Panc1 (cell line): ENCODE measurements at regions not wholly inside any gene's neighbourhood (a gene's known extent, or its start where the extent isn't known, plus 50 kb on each side); places are given as distances from the start of the nearest gene placed in this dataset.
"Not testable (repeated sequence)": the region's sequence is repeated elsewhere in the genome, so short reads cannot be mapped to it uniquely, and the experiment has no call there.

Experiments
- ATAC-seq: fragments of 200-7000 bp; cut with Tn5 transposase; 2 replicates; pipeline ENCODE4 v1.9.1; 2020; ENCODE audit warnings: mild to moderate bottlenecking, moderate library complexity
- BruUV-seq: library from RNA; stranded (reverse); fragments of 400-500 nt; replicated peaks from 2 replicates; lab custom pipeline; 2021; lab: Mats Ljungman, UMichigan
- CTCF ChIA-PET: fragments of 300-600 bp; sonication (Branson Sonifier 250); formaldehyde crosslinking; loops from one replicate; lab custom pipeline; 2022; ENCODE audit warnings: antibody characterized with exemption; lab: Charles Lee
- POLR2A ChIA-PET: fragments of 300-600 bp; sonication (Branson Sonifier 250); formaldehyde crosslinking; loops from one replicate; lab custom pipeline; 2022; ENCODE audit warnings: antibody characterized with exemption; lab: Charles Lee
- DNase-seq: peaks from one replicate; pipeline ENCODE4 v3.0.0-alpha.2; 2010; ENCODE audit warnings: low read depth, low spot score
- H3K27ac ChIP-seq: 2 replicates; pipeline ENCODE4 v1.5.1; 2011; ENCODE audit warnings: mild to moderate bottlenecking, low read length, inconsistent platforms
- H3K27me3 ChIP-seq: fragments of 200-500 bp; sonication (Bioruptor generic); 2 replicates; pipeline ENCODE4 v1.6.0; 2014; ENCODE audit warnings: low read length, inconsistent platforms; ENCODE audit not compliant: control insufficient read depth, insufficient read depth
- H3K36me3 ChIP-seq: fragments of 200-500 bp; sonication (Bioruptor generic); 2 replicates; pipeline ENCODE4 v1.5.1; 2014; ENCODE audit warnings: inconsistent platforms, mild to moderate bottlenecking, low read length, moderate library complexity; ENCODE audit not compliant: control insufficient read depth, insufficient read depth
- H3K4me1 ChIP-seq: 2 replicates; pipeline ENCODE4 v1.5.1; 2011; ENCODE audit warnings: inconsistent platforms, mild to moderate bottlenecking, low read length, moderate library complexity; ENCODE audit not compliant: control insufficient read depth, insufficient read depth
- H3K4me3 ChIP-seq, 2 experiments: 2 replicates each; pipeline ENCODE4 v1.5.1; 2011 to 2012; ENCODE audit warnings: low read depth in 2 of 2, low read length in 2 of 2, mild to moderate bottlenecking in 2 of 2, inconsistent platforms in 1 of 2, moderate library complexity in 1 of 2
- H3K9me3 ChIP-seq: fragments of 200-500 bp; sonication (Bioruptor generic); 2 replicates; pipeline ENCODE4 v1.5.1; 2014; ENCODE audit warnings: low read depth, mild to moderate bottlenecking, inconsistent platforms, low read length, moderate library complexity; ENCODE audit not compliant: control insufficient read depth, insufficient read depth
- in situ Hi-C: cut with HindIII; loops from 2 replicates; pipeline ENCODE4 v1.10.0; 2016; ENCODE audit warnings: low sequenced_read_pairs, low pct_unique_long_range_greater_than_20kb
- intact Hi-C: fragments of 100-400 bp; cut with micrococcal nuclease; formaldehyde crosslinking; loops from one replicate; pipeline ENCODE4 v1.10.0; 2022; ENCODE audit not compliant: unreplicated experiment

GRCh38 chr20:30540330-30541069, 717.0 kb upstream of the DEFB115 start:
- in situ Hi-C loops, H3K4me1 ChIP-seq, DNase-seq, POLR2A ChIA-PET, H3K27me3 ChIP-seq, H3K36me3 ChIP-seq, H3K27ac ChIP-seq, CTCF ChIA-PET, H3K9me3 ChIP-seq, ATAC-seq, intact Hi-C loops, BruUV-seq, H3K4me3 ChIP-seq: not testable (repeated sequence)

- H3K27ac ChIP-seq, H3K4me1 ChIP-seq, DNase-seq, H3K9me3 ChIP-seq, intact Hi-C loops, ATAC-seq, H3K27me3 ChIP-seq, H3K4me3 ChIP-seq, H3K36me3 ChIP-seq, POLR2A ChIA-PET, CTCF ChIA-PET, in situ Hi-C loops, BruUV-seq: not testable (repeated sequence)
Observed at GRCh38 chr20:30551236-30551635, 706.2 kb upstream of the DEFB115 start.

GRCh38 chr20:30556797-30557196, 700.7 kb upstream of the DEFB115 start:
- CTCF ChIA-PET, ATAC-seq, POLR2A ChIA-PET, H3K36me3 ChIP-seq, H3K27ac ChIP-seq, DNase-seq, in situ Hi-C loops, H3K9me3 ChIP-seq, H3K4me3 ChIP-seq, intact Hi-C loops, H3K27me3 ChIP-seq, BruUV-seq, H3K4me1 ChIP-seq: not testable (repeated sequence)

- H3K36me3 ChIP-seq, intact Hi-C loops, H3K4me1 ChIP-seq, H3K27me3 ChIP-seq, H3K4me3 ChIP-seq, ATAC-seq, CTCF ChIA-PET, DNase-seq, in situ Hi-C loops, H3K9me3 ChIP-seq, POLR2A ChIA-PET, H3K27ac ChIP-seq, BruUV-seq: not testable (repeated sequence)
Observed at GRCh38 chr20:30565086-30565485, 692.4 kb upstream of the DEFB115 start.

- ATAC-seq, H3K4me3 ChIP-seq, intact Hi-C loops, H3K27ac ChIP-seq, H3K36me3 ChIP-seq, H3K27me3 ChIP-seq, in situ Hi-C loops, DNase-seq, BruUV-seq, H3K4me1 ChIP-seq, H3K9me3 ChIP-seq, POLR2A ChIA-PET, CTCF ChIA-PET: not testable (repeated sequence)
Observed at GRCh38 chr20:30569867-30570266, 687.6 kb upstream of the DEFB115 start.

- BruUV-seq, POLR2A ChIA-PET, CTCF ChIA-PET, H3K27ac ChIP-seq, H3K27me3 ChIP-seq, DNase-seq, ATAC-seq, H3K4me3 ChIP-seq, H3K36me3 ChIP-seq, in situ Hi-C loops, H3K9me3 ChIP-seq, intact Hi-C loops, H3K4me1 ChIP-seq: not testable (repeated sequence)
Observed at GRCh38 chr20:30570622-30571021, 686.8 kb upstream of the DEFB115 start.

- H3K36me3 ChIP-seq, H3K9me3 ChIP-seq, CTCF ChIA-PET, intact Hi-C loops, H3K4me3 ChIP-seq, DNase-seq, in situ Hi-C loops, H3K27ac ChIP-seq, H3K27me3 ChIP-seq, BruUV-seq, POLR2A ChIA-PET, H3K4me1 ChIP-seq, ATAC-seq: not testable (repeated sequence)
Observed at GRCh38 chr20:30574337-30574736, 683.1 kb upstream of the DEFB115 start.
